GM23338 (cell line): ENCODE measurements at regions not wholly inside any gene's neighbourhood (a gene's known extent, or its start where the extent isn't known, plus 50 kb on each side); places are given as distances from the start of the nearest gene placed in this dataset.

Source experiments
- ATAC-seq: fragments of 200-7000 bp; cut with Tn5 transposase; 3 replicates; pipeline ENCODE4 v1.9.1; 2020
- DNase-seq: peaks from one replicate; pipeline ENCODE4 v3.0.0-alpha.2; 2015; ENCODE audit warnings: low spot score
- H2AFZ ChIP-seq: fragments of 200-600 bp; sonication (generic); 2 replicates; pipeline ENCODE4 v1.8.0; 2016; ENCODE audit warnings: antibody characterized with exemption, mild to moderate bottlenecking, moderate library complexity
- H3F3A ChIP-seq: fragments of 200-600 bp; sonication (generic); replicated peaks from 2 replicates; pipeline ENCODE4 v1.8.0; 2017; ENCODE audit warnings: antibody characterized with exemption, mixed run types, low read depth
- H3K27ac ChIP-seq: fragments of 200-600 bp; sonication (generic); 2 replicates; pipeline ENCODE4 v1.6.1; 2016; ENCODE audit warnings: low read depth
- H3K27me3 ChIP-seq: fragments of 200-600 bp; sonication (generic); 2 replicates; pipeline ENCODE4 v1.8.0; 2016; ENCODE audit warnings: mild to moderate bottlenecking, mixed run types, moderate library complexity; ENCODE audit not compliant: insufficient read depth
- H3K36me3 ChIP-seq: fragments of 200-600 bp; sonication (generic); 2 replicates; pipeline ENCODE4 v1.8.0; 2016; ENCODE audit warnings: mild to moderate bottlenecking; ENCODE audit not compliant: insufficient read depth
- H3K4me1 ChIP-seq: fragments of 200-600 bp; sonication (generic); 2 replicates; pipeline ENCODE4 v1.8.0; 2016; ENCODE audit warnings: mild to moderate bottlenecking, moderate library complexity; ENCODE audit not compliant: insufficient read depth
- H3K4me2 ChIP-seq: fragments of 200-600 bp; sonication (generic); 2 replicates; pipeline ENCODE4 v1.7.1; 2017; ENCODE audit warnings: mixed run types
- H3K4me3 ChIP-seq: fragments of 200-600 bp; sonication (generic); 2 replicates; pipeline ENCODE4 v1.6.1; 2016; ENCODE audit warnings: mixed run types
- H3K79me2 ChIP-seq: fragments of 200-600 bp; sonication (generic); replicated peaks from 2 replicates; pipeline ENCODE4 v1.8.0; 2017; ENCODE audit warnings: mild to moderate bottlenecking; ENCODE audit not compliant: insufficient read depth
- H3K9me2 ChIP-seq: fragments of 200-600 bp; sonication (generic); 2 replicates; pipeline ENCODE4 v1.8.0; 2017; ENCODE audit not compliant: insufficient read depth
- H4K20me1 ChIP-seq: fragments of 200-600 bp; sonication (generic); replicated peaks from 2 replicates; pipeline ENCODE4 v1.8.0; 2017; ENCODE audit warnings: mild to moderate bottlenecking; ENCODE audit not compliant: insufficient read depth
- H3K27ac Mint-ChIP-seq: 2 replicates; pipeline ENCODE4 v1.8.0; 2020; ENCODE audit warnings: inconsistent platforms, mild to moderate bottlenecking, moderate library complexity, mixed read lengths
- H3K27me3 Mint-ChIP-seq: 3 replicates; pipeline ENCODE4 v1.8.0; 2022; ENCODE audit warnings: low read depth, mild to moderate bottlenecking, moderate library complexity, mixed read lengths, inconsistent platforms; ENCODE audit not compliant: insufficient read depth, poor library complexity
- H3K36me3 Mint-ChIP-seq: 3 replicates; pipeline ENCODE4 v1.8.0; 2021; ENCODE audit warnings: low read depth, mild to moderate bottlenecking, inconsistent platforms, moderate library complexity, mixed read lengths
- H3K4me1 Mint-ChIP-seq: 3 replicates; pipeline ENCODE4 v1.8.0; 2020; ENCODE audit warnings: mild to moderate bottlenecking, inconsistent platforms, mixed read lengths
- H3K4me3 Mint-ChIP-seq: 3 replicates; pipeline ENCODE4 v1.8.0; 2021; ENCODE audit warnings: moderate library complexity, mild to moderate bottlenecking, inconsistent platforms, mixed read lengths
- H3K9me3 Mint-ChIP-seq: 3 replicates; pipeline ENCODE4 v1.8.0; 2020; ENCODE audit warnings: moderate library complexity, mild to moderate bottlenecking, inconsistent platforms, mixed read lengths
- CREB1 ChIP-seq: fragments of 250-450 bp; sonication (Bioruptor Pico); IDR thresholded peaks from 2 replicates; pipeline ENCODE4 v1.5.0; 2020; ENCODE audit warnings: low read depth, mild to moderate bottlenecking, moderate library complexity
- CTCF ChIP-seq, 2 experiments: fragments of 200-600 bp in 1 of 2; sonication (generic) in 1 of 2; conservative IDR thresholded peaks; 2 replicates each; pipeline versions ENCODE4 v1.5.1 to v1.6.1; 2016 to 2017; ENCODE audit warnings: antibody characterized with exemption in 2 of 2, low read depth in 2 of 2, mild to moderate bottlenecking in 2 of 2, moderate library complexity in 1 of 2
- EZH2 ChIP-seq: fragments of 200-600 bp; sonication (generic); IDR thresholded peaks from one replicate; pipeline ENCODE4 v1.8.0; 2017; ENCODE audit warnings: antibody characterized with exemption, mild to moderate bottlenecking, low read depth; ENCODE audit not compliant: unreplicated experiment
- JUNB ChIP-seq: IDR thresholded peaks from one replicate; pipeline ENCODE4 v1.6.1; 2016; ENCODE audit warnings: antibody characterized with exemption; ENCODE audit not compliant: unreplicated experiment
- POLR2AphosphoS5 ChIP-seq: IDR thresholded peaks from 2 replicates; pipeline ENCODE4 v1.6.1; 2016; ENCODE audit warnings: antibody characterized with exemption, low read depth
- REST ChIP-seq: IDR thresholded peaks from one replicate; pipeline ENCODE4 v1.6.1; 2018; ENCODE audit warnings: antibody characterized with exemption; ENCODE audit not compliant: unreplicated experiment
- ZNF331 ChIP-seq: fragments of 250-450 bp; sonication (Bioruptor Pico); IDR thresholded peaks from 2 replicates; pipeline ENCODE4 v1.5.0; 2020; ENCODE audit warnings: low read depth, mild to moderate bottlenecking, moderate library complexity
- ZNF462 ChIP-seq: fragments of 250-450 bp; sonication (Bioruptor Pico); IDR thresholded peaks from 2 replicates; pipeline ENCODE4 v1.5.0; 2020; ENCODE audit warnings: mild to moderate bottlenecking, moderate library complexity

- no peak overlapping the region for H3K4me2 ChIP-seq
- no peaks in the 10 kb centered on the region for H3K79me2 ChIP-seq
- H3K4me3 ChIP-seq, result no peak overlapping the region
- ATAC-seq, result no peak
- no peak overlapping the region for H3K4me3 Mint-ChIP-seq
- no peaks in the 10 kb centered on the region for H3K4me1 ChIP-seq
- no peaks in the 10 kb centered on the region for H3F3A ChIP-seq
- H3K36me3 Mint-ChIP-seq, result no peaks in the 10 kb centered on the region
- H3K4me1 Mint-ChIP-seq, result peaks cover 6% of the 10 kb centered on the region; the same call in 2 of the 3 replicates
- no peak overlapping the region for H3K27ac Mint-ChIP-seq
- H3K27me3 ChIP-seq, result no peaks in the 10 kb centered on the region
- H3K27me3 Mint-ChIP-seq, result peaks cover 2% of the 10 kb centered on the region
- H2AFZ ChIP-seq, result no peak overlapping the region
- no peak overlapping the region for H3K27ac ChIP-seq
- TF ChIP-seq EZH2, result no peak
- TF ChIP-seq CREB1 (CRISPR knock-in tag), result no peak
- no peak for TF ChIP-seq ZNF462
- no peak for TF ChIP-seq JUNB
- no peak for TF ChIP-seq ZNF331
- no peak for TF ChIP-seq CTCF (conservative IDR thresholded peaks at IDR 0.05; ENCODE audit: low read depth in 2 of 2)
- TF ChIP-seq REST, result no peak
- no peak for TF ChIP-seq POLR2AphosphoS5
- DNase-seq, result no peak
- H4K20me1 ChIP-seq, result no peaks in the 10 kb centered on the region
- no peaks in the 10 kb centered on the region for H3K9me2 ChIP-seq
- H3K36me3 ChIP-seq, result no peaks in the 10 kb centered on the region
- no peaks in the 10 kb centered on the region for H3K9me3 Mint-ChIP-seq
These were observed 498.5 kb downstream of the QKI start for GRCh38 chr6:163913045-163913444.
